ENCODE measurements at regions not wholly inside any gene's neighbourhood (a gene's known extent, or its start where the extent isn't known, plus 50 kb on each side); places are given as distances from the start of the nearest gene placed in this dataset.

GRCh38 chr1:183704131-183704530, 51.0 kb upstream of the APOBEC4 start:
- TF ChIP-seq CTCF (IDR thresholded peaks at IDR 0.05; ENCODE audit: low read length) (no peak), EZH2phosphoT487 (IDR thresholded peaks at IDR 0.05; ENCODE audit: low read length) (no peak)

Measured in MM.1S (cell line).